DND-41 (cell line): ENCODE measurements at regions not wholly inside any gene's neighbourhood (a gene's known extent, or its start where the extent isn't known, plus 50 kb on each side); places are given as distances from the start of the nearest gene placed in this dataset.

Experiments
- ATAC-seq: fragments of 200-7000 bp; cut with Tn5 transposase; 3 replicates; pipeline ENCODE4 v1.9.1; 2021; ENCODE audit warnings: low read depth; ENCODE audit not compliant: insufficient read depth
- DNase-seq: peaks from one replicate; pipeline ENCODE4 v3.0.0-alpha.2; 2020
- H2AFZ ChIP-seq: 2 replicates; pipeline ENCODE4 v1.6.0; 2012; ENCODE audit warnings: low read depth, low read length
- H3K27ac ChIP-seq: 2 replicates; pipeline ENCODE4 v1.5.1; 2012; ENCODE audit warnings: low read length, inconsistent platforms
- H3K27me3 ChIP-seq: fragments of 200-600 bp; sonication (generic); 2 replicates; pipeline ENCODE4 v1.6.0; 2012; ENCODE audit warnings: low read length, mild to moderate bottlenecking, inconsistent platforms; ENCODE audit not compliant: insufficient read depth, poor library complexity
- H3K36me3 ChIP-seq: 2 replicates; pipeline ENCODE4 v1.5.1; 2012; ENCODE audit warnings: low read length, inconsistent platforms; ENCODE audit not compliant: insufficient read depth
- H3K4me1 ChIP-seq: 2 replicates; pipeline ENCODE4 v1.5.1; 2012; ENCODE audit warnings: mild to moderate bottlenecking, low read length; ENCODE audit not compliant: insufficient read depth
- H3K4me2 ChIP-seq: 2 replicates; pipeline ENCODE4 v1.6.0; 2012; ENCODE audit warnings: mild to moderate bottlenecking, moderate library complexity, low read length, inconsistent platforms; ENCODE audit not compliant: insufficient read depth
- H3K4me3 ChIP-seq, 2 experiments: fragments of 200-600 bp in 1 of 2; shearing (Covaris generic) in 1 of 2; 2 replicates each; pipeline ENCODE4 v1.5.1; 2012 to 2016; ENCODE audit warnings: inconsistent platforms in 2 of 2, low read length in 2 of 2, mild to moderate bottlenecking in 2 of 2, low read depth in 1 of 2, moderate library complexity in 1 of 2
- H3K79me2 ChIP-seq: 2 replicates; pipeline ENCODE4 v1.6.0; 2012; ENCODE audit warnings: low read length, inconsistent platforms; ENCODE audit not compliant: insufficient read depth
- H3K9ac ChIP-seq: 2 replicates; pipeline ENCODE4 v1.6.0; 2012; ENCODE audit warnings: low read depth, mild to moderate bottlenecking, inconsistent platforms, low read length, moderate library complexity
- H3K9me3 ChIP-seq: 2 replicates; pipeline ENCODE4 v1.5.1; 2012; ENCODE audit warnings: low read length, moderate library complexity, mild to moderate bottlenecking, inconsistent platforms; ENCODE audit not compliant: insufficient read depth, severe bottlenecking
- H4K20me1 ChIP-seq: 2 replicates; pipeline ENCODE4 v1.6.0; 2012; ENCODE audit warnings: low read length; ENCODE audit not compliant: insufficient read depth
- CTCF ChIP-seq: IDR thresholded peaks from 2 replicates; pipeline ENCODE4 v1.5.1; 2012; ENCODE audit warnings: borderline replicate concordance, low read length, moderate library complexity, mild to moderate bottlenecking; ENCODE audit not compliant: poor library complexity, severe bottlenecking; ENCODE audit errors: extremely low read depth
- EZH2 ChIP-seq: IDR thresholded peaks from 3 replicates; pipeline ENCODE4 v1.6.1; 2012; ENCODE audit warnings: borderline replicate concordance, low read depth, mild to moderate bottlenecking, moderate library complexity, low read length, inconsistent platforms; ENCODE audit not compliant: severe bottlenecking

GRCh38 chr22:48753381-48753730 is 1074.3 kb downstream of the BRD1 start:
- Histone ChIP-seq H3K4me2 (no peak overlapping the region), H3K27ac (no peak overlapping the region), H3K9me3 (no peaks in the 10 kb centered on the region), H2AFZ (no peak overlapping the region), H4K20me1 (peaks cover 8% of the 10 kb centered on the region; the same call in 1 of the 2 replicates), H3K27me3 (no peaks in the 10 kb centered on the region), H3K4me1 (no peaks in the 10 kb centered on the region), H3K9ac (no peak overlapping the region), H3K36me3 (no peaks in the 10 kb centered on the region), H3K4me3 (no peak overlapping the region), H3K79me2 (no peaks in the 10 kb centered on the region)
- ATAC-seq, result no peak
- DNase-seq, result no peak
- TF ChIP-seq EZH2, result no peak
- no peak for TF ChIP-seq CTCF

GRCh38 chr22:48752451-48753380 is 1075.0 kb downstream of the BRD1 start:
- no peak overlapping the region for H3K9ac ChIP-seq
- no peaks in the 10 kb centered on the region for H3K9me3 ChIP-seq
- no peaks in the 10 kb centered on the region for H3K79me2 ChIP-seq
- no peak overlapping the region for H3K27ac ChIP-seq
- no peak for DNase-seq
- no peak for TF ChIP-seq CTCF
- no peak for TF ChIP-seq EZH2
- H3K4me3 ChIP-seq, result no peak overlapping the region
- H3K36me3 ChIP-seq, result no peaks in the 10 kb centered on the region
- H3K27me3 ChIP-seq, result no peaks in the 10 kb centered on the region
- H3K4me2 ChIP-seq, result no peak overlapping the region
- H4K20me1 ChIP-seq, result peaks cover 8% of the 10 kb centered on the region; the same call in 1 of the 2 replicates
- no peak overlapping the region for H2AFZ ChIP-seq
- no peak for ATAC-seq
- no peaks in the 10 kb centered on the region for H3K4me1 ChIP-seq

- H3K27me3 ChIP-seq, result no peaks in the 10 kb centered on the region
- no peak overlapping the region for H3K9ac ChIP-seq
- DNase-seq, result no peak
- H2AFZ ChIP-seq, result no peak overlapping the region
- no peaks in the 10 kb centered on the region for H3K9me3 ChIP-seq
- H3K79me2 ChIP-seq, result no peaks in the 10 kb centered on the region
- H3K4me1 ChIP-seq, result no peaks in the 10 kb centered on the region
- ATAC-seq, result no peak
- no peak overlapping the region for H3K4me3 ChIP-seq
- peaks cover 8% of the 10 kb centered on the region; the same call in 1 of the 2 replicates for H4K20me1 ChIP-seq
- H3K36me3 ChIP-seq, result no peaks in the 10 kb centered on the region
- TF ChIP-seq EZH2, result no peak
- TF ChIP-seq CTCF, result no peak
- no peak overlapping the region for H3K4me2 ChIP-seq
- H3K27ac ChIP-seq, result no peak overlapping the region
Measured at GRCh38 chr22:48751539-48752437, 1075.9 kb downstream of the BRD1 start.
